ENCODE measurements at regions not wholly inside any gene's neighbourhood (a gene's known extent, or its start where the extent isn't known, plus 50 kb on each side); places are given as distances from the start of the nearest gene placed in this dataset.
A peak's percentile ranks its signal among the peaks of the same experiment; 100 is the strongest.

DNA sequence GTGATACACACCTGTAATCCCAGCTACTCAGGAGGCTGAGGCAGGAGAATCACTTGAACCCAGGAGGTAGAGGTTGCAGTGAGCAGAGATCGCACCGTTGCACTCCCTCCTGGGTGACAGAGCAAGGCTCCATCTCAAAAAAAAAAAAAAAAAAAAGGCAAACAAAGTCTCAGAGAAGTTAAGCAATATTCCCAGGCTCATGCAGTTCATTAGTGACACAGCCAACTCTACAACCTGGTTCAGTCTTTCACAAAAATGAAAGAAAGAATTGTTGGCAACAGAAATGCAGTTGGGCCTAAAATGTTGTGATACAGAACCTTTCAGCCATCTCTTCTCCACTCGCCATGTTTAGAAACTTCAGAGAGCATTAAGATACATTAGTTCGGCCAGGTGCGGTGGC lies 242.1 kb downstream of the LTN1 start:
- DNase-seq (ENCODE audit: low read depth): no peak

DNA sequence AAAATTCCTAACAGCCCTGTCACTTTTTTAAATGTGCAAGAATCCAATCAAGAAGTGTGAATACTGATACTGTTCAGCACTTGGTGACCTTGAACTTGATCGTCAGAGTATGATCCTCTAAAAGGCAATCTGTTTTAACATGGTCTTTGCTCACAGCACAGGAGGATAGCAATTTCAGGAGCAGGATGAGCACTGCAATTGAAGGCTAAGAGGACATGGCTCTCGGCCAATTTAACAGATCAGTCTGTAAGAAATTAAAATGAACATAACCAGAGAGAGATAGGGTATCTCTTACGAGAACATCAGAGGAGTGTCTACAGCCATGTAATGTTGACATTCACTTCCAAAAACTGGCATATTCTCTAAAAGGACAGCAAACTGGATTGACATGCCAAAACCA lies 243.1 kb downstream of the LTN1 start:
- DNase-seq (ENCODE audit: low read depth): no peak

DNA sequence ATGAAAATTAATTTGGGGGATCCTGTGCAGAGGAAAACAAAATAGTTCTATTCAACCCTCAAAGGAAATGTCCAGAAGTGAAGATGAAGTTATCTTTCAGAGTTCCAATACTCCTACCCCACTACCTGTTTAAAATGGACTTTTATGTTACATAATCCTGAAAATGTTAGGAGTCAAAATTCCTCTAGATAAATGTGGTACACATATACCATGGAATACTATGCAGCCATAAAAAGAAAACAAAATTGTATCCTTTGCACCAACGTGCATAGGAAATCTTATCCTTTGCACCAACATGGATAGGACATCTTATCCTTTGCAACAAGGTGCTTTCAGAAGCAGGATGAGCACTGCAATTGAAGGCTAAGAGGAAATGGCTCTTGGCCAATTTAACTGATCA lies 245.2 kb downstream of the LTN1 start:
- no peak for DNase-seq (ENCODE audit: low read depth)

DNA sequence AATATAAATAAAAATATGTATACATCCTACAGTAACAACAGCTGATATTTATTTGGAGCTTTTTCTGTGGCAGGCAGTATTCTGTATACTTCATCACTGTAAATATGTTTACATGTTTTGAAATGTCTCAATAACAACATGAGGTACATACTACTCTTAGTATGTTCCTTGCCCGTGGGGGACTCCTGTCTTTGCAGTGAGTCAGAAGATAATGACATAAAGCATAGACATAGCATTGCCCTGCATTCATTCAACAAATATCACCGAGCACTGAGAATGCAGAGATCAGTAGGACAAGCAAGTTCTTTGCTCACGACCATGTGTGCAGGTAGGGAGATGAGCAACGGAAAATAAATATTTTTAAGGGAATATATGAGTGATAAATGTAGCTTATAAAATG lies 246.5 kb downstream of the LTN1 start:
- DNase-seq (ENCODE audit: low read depth): no peak

DNA sequence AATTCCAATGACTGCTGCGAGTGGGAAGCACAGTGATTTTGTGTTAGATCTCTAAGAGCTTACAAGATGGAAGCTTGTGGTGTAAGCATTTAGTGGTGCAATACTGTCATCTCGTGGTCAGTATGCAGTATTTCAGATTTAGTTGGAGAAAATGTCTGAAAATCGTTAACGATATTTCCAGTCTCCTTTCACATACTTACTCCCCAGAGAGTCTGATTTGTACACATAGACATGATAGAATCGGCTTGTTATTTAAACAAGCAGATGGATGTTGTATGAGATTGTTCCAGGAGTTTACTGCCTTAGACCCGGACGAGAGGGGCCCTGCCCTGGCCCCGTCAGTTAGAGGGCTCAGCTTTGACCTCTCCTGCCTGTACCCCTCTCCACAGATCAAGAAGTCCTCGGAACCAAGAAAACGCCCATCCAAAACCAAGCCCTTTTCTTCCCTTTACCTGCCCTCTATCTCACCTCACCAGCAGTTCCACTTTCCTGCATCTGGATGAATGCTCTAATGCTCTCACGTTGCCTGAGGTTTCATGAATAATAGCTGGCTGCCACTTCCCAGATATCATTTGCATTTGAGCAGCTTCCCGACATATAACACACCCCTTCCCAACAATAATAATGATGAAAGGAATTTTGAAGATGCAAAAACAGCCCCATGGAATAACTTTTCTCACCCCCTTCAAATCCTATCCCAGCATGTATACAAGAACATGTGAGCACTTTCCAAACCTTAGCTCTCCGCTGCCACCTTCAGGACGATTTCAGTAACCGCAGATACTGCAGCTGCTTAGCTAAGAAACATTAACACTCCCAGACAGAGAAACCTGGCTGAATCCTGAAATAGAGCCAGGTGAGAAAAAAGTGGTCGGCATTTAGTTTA lies 247.3 kb downstream of the LTN1 start:
- DNase-seq (ENCODE audit: low read depth): peak; percentile 40

DNA sequence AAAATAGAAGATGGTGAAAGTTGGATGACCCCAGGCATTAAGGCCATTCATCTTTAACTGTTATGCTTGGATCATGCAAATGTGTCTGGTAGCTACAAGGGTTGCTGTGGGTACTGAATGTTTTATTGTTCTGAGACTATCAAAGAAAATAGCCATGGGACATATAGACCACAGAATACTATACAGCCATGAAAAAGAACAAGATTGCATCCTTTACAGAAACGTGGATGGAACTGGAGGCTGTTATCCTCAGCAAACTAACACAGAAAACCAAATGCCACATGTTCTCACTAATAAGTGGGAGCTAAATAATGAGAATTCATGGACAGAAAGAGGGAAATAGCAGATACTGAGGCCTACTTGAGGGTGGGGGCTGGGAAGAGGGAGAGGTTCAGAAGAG lies 249.0 kb downstream of the LTN1 start:
- DNase-seq (ENCODE audit: low read depth): no peak

DNA sequence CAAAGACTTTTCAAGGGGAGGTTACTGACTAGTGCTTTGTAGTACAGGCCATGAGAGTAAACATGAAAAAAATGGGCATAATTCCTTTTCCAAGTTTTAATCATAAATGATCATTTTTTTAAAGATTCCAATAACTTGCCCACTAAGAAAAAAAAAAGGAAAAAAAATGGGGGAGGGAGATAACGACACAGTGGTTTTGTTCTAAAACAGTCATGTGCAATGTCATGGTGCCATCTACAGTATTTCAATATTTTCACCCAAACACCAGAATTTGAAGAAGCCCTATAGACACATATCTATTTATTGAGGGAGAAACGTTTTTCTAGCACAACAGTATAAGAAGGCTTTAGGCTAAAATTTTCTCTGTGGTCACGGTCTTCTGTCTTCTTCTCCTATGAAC lies 250.2 kb downstream of the LTN1 start:
- DNase-seq (ENCODE audit: low read depth): no peak

DNA sequence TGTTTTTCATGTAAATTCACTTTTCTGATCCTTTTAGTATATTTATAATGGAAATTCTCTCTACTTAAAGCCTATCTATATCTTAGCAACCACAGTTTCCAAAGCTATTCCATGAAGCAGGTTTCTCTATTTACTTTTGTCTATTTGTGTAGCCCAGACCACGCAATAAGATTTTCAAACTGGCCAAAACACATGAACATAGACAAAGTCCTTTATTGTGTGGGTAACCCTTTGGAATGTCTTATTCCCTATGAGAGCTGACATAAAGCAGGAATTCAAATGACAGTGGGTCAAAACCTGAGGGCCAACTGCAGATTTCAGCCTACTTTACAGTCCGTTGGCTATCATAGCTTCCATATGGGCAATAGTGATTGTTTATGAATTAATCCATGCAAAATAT lies 252.6 kb downstream of the LTN1 start:
- no peak for DNase-seq (ENCODE audit: low read depth)

DNA sequence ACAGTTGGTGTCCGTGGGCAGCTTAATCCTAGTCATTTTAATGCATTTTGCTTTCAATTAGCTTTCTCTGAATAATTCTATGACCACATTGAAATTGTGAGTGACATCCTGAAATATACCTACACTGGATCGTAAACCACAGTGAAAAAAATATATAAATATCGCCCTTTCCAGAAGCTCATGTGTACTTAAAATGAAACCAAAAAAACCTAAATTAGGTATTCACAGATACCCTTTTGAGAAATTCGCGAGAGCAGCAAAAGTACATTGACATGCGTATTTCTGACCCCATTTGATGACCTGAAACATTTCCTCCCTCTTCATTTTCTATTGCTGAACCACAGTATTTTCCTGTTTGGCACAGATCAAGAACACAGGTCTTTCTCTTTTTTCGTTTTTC lies 253.8 kb downstream of the LTN1 start:
- DNase-seq (ENCODE audit: low read depth): no peak

DNA sequence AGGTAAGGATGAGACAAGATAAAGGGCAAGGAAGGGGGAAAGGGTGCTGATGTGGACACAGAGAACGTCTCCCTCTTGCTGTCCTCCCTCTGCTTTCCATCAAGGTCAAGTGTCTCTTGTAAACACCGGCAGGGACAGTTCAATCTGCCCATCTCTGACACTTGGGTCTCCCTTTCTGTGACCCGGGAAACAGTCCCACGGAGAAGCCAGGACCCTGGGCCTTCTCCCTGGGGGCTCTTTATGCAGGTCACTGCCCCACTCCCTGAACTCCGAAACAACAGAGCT lies 254.3 kb downstream of the LTN1 start:
- no peak for DNase-seq (ENCODE audit: low read depth)

DNA sequence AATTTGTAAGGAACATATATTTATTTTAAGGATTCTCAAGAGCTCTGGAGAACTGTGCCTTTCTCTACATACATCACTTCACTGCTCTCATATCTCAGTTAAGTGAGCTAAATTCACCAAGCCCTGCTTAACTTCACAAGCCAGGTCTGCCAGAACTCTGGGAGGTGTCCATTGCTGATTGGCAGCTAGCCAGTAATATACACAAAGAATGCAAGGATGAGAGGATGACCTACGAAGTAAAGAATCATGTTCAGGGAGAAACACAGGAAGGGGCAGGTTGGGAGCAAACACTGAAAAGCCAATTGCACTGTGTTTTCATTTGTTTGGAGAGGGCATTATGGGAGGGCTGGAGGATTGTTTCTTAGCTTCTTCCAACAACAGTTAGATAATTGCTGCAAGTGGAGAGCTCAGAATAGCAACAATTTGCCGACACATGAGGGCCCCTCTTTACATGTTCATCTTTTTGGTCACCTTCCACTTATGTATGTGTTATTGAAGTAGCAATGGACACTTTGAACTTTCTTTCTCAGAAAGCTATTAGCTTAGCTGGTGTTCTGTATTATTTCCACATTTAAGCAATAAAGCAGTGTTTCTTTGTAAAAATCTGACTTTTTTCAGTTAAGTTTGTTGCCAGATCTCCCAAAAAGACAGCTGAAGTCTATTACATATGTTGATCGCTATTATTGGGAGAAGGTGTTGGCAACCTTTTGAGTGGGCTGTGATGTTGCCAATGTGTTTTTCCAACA lies 254.8 kb downstream of the LTN1 start:
- no peak for DNase-seq (ENCODE audit: low read depth)

DNA sequence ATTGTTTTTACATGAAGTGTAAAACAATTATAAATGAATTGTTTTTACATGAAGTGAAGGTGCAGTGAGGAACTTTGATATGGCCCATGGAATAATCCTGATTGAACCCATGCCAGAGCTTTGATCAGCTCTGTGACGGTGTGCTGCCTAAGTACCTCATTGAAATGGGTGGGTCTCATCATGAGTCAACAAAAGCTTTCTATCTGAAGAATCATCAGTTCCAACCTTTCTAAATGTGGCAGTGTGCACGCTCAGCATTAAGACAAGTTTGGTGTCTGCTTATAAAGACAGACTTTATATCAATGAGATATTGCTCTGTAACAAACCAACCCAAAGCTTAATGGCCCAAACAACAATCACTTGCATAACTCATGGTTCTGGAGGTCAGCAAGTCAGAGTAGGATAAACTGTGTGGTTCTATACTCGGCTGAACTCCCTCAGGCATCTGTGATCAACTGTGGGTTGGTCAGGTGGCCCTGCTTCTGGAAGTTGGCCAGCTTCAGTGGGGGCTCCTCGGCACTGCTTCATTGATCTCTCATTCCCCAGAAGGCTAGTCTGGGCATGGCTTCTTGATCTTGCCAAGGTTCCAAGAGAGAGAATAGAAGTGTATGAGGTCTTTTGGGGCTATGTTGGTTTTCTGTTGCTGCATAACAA lies 258.0 kb downstream of the LTN1 start:
- no peak for DNase-seq (ENCODE audit: low read depth)

DNA sequence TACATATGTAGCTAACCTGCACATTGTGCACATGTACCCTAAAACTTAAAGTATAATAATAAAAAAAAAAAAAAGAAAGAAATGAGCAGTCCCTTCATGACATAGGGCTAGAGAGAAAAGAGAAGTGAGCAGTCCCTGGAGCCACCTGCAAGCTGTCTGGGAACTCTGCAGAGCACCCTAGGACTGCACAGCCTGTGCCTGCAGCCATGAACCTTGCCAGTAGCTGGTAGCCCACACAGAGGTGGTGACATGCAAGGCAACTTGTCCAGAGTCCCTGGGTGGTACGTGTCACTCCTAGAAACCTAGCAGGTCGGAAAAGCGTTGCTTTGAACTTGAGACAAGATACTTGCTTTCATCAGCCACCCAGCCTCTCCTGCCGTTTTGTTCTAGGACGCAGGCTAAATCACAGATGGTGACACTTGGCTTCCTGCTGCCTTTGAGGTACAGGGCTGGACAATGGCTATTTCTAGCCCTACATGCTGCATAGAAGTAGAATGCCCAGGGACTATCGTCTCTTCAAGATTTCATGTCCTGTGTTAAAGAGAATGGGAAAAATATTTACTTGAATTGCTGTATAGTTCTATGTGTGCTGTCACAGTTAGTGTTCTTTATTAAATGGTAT lies 260.9 kb downstream of the LTN1 start:
- DNase-seq (ENCODE audit: low read depth): no peak

DNA sequence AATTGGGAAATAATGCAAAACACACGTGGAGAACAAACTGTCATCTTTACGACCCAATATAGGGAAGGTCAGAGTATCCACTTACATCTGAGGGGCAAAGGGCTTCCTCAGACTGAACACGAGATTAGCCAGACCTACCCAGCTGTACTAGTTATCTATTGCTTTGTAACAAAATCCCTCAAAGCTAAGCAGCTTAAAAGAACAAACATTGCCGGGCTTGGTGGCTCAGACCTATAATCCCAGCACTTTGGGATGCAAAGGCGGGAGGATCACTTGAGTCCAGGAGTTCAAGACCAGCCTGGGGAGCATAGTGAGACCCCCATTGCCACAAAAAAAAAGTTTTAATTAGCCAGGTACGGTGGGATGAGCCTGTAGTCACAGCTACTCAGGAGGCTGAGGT lies 262.8 kb downstream of the LTN1 start:
- DNase-seq (ENCODE audit: low read depth): no peak

DNA sequence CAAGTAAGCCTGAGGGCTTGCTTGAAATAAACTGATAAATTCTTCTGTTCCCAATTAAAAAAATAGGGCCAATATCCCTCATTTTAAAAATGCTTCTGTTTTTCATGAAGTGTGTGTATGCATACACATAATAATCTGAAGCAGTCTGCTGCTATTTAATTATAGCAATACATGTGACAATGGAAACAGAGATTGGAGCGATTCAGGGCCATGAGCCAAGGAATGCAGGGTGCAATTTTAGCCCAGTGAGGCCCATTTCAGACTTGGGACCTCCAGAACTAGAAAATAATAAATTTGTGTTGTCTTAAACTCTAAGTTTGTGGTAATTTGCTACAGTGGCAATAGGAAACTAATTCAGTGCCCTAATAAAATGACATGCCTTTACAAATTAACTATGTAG lies 264.9 kb downstream of the LTN1 start:
- DNase-seq (ENCODE audit: low read depth): no peak

DNA sequence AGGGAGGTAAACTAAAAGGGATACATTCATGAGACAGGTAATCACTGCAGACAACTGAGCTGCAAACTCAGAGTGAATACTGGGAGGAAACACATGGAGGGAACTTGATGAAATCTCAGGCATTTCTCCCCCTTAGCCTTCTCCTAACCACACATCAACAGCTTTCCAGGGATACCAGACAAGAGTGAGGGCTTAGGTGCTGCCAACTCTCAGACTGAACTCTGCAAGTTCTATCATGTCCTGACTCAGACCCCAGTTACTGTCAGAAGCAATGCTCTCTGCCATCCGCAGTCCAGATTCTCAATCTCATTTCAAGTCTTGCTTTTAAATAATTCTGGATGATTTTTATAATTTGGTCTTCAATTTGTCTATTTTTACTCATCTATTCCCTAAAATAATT lies 267.3 kb downstream of the LTN1 start:
- no peak for DNase-seq (ENCODE audit: low read depth)

DNA sequence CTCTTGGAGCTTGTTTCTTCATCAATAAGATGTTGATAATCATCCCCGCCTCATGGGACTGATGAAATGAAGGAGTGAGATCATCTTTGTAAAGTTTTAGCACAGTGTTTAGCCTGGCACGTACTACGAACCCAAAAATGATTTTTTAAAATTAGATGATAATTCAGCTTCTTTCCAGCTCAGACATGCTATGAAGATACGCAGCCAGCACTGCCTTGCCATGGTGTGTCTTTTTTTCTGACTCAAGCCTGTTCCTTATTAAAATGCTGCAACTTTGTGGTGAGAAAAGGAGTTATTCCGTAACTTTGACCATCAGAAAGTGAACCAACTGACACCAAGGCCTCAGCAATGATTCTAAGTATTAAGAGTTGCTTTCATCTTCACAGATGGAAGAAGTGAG lies 269.0 kb downstream of the LTN1 start:
- no peak for DNase-seq (ENCODE audit: low read depth)

DNA sequence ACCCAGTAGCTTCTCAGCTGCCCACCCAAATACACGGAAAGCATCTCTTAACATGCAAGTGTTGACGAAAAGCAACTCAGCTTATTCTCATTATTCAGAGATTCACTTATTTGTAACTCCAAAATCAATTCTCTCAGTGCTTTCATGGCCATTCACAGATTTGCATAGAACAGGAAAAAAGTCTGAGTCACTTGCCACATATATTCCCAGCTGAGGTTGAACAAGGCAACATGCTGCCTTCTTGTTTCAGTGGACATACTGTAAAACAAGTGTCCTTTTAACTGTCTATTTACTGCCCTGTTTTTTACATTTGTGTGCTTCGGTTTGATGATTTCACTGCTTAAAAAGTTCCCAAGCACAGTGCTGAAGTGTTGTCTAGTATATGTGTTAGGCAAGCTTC lies 273.0 kb downstream of the LTN1 start:
- DNase-seq (ENCODE audit: low read depth): no peak

DNA sequence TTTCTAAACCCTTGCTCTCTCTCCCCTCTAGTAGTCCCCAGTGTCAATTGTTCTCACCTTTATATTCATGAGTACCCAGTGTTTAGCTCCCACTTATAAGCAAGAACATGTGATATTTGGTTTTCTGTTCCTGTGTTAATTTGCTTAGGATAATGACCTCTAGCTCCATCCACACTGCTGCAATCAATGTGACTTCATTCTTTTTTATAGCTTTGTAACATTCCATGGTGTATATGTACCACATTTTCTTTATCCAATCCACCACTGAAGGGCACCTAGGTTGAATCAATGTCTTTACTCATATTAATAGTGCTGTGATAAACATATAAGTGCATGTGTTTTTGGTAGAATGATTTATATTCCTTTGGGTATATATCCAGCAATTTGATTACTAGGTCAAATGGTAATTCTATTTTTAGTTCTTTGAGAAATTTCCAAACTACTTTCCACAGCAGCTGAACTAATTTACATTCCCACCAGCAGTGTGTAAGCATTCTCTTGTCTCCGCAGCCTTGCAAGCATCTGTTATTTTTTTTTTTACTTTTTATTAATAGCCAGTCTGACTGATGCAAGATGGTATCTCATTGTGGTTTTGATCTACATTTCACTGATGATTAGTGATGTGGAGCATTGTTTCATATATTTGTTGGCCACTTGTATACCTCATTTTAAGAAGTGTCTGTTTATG lies 277.8 kb downstream of the LTN1 start:
- DNase-seq (ENCODE audit: low read depth): no peak

DNA sequence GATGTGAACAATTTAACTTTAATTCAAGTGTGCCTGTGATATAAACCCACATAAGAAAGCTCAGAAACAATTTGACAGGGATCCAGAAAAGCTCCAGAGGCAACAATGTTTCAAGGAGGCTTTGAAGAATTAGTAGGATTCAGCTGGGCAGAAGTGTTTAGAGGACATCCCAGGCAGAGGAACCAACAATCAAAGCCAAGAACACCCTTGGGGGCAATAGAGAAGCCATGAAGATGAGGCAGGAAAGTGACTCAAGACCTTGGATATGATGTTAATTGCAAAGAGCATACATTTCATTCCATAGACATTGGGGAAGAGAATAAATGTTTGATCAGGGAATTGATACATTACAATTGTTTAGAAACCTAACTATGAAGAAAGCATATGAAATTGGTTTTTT lies 280.3 kb downstream of the LTN1 start:
- DNase-seq (ENCODE audit: low read depth): no peak

DNA sequence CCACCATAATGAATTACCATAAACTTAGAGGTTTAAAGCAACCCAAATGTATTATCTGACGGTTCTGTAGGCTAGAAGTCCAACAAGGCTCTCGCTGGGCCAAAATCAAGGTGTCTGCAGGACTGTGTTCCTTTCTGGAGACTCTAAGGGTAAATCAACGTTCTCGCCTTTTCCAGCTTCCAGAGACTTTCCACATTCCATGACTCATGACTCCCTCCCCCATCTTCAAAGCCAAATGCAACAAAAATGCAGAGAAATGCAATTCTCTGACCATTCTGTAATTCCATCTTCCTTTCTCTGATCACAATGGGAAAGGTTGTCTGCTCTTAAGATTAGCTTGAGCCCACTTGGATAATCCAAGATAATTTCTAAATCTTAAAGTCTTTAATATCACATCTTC lies 287.1 kb downstream of the LTN1 start:
- no peak for DNase-seq (ENCODE audit: low read depth)

DNA sequence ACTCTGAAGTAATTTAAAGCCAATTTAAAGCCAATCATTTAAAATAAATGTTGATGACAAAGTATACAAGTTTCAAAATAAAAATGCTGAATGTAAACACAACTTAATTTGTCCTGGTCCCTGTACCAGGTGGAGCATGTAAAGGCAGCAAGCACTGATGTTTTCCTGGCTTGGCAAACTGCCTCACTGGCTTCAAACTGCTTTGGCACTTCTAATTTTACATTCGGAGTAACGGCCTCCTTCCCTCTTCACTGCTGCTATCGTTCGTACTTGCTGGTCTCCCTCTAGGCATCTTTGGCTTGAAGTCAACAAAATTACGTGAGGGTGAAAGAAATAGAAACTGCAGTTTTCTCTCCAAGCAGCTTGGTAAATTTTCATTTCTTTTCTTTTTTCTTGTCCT lies 287.9 kb downstream of the LTN1 start:
- DNase-seq (ENCODE audit: low read depth): no peak

All from activated T-helper 9 cell treated with anti-CD3 and anti-CD28 coated beads, Interleukin-2, amount 50 U/mL, for 16 hours (primary cell).